Renal pelvis (tissue), 1 donor: ENCODE measurements at regions not wholly inside any gene's neighbourhood (a gene's known extent, or its start where the extent isn't known, plus 50 kb on each side); places are given as distances from the start of the nearest gene placed in this dataset.

ENCODE experiments used
- DNase-seq: peaks from one replicate; pipeline ENCODE4 v3.0.0-alpha.2; 2013

DNA sequence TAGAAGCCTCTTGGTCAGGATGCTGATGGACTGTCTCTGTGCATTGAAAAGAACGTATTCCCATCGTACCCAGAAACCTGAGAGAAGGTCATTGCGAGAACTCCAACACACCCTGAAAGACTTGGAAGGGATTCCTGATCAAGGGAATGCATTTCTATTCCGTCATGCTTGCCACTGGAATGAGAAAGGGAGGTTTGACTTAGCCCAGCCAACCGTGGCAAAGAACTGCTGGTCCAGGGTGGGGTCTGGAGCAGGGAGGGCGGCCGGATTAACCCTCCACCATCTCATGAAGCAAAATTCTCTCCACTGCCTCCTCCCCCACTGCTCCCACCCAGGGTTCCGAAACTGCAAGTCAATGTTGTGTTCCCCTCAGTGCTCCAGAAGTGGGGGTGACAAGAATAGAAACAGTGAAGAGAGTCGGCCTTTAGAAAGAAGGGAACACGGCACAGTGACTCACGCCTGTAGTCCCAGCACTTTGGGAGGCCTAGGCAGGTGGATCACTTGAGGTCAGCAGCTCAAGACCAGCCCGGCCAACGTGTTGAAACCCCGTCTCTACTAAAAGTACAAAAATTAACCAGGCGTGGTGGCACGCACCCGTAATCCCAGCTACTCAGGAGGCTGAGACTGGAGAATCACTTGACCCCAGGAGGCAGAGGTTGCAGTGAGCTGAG is 137.5 kb upstream of the MGMT start:
- no peak for DNase-seq

DNA sequence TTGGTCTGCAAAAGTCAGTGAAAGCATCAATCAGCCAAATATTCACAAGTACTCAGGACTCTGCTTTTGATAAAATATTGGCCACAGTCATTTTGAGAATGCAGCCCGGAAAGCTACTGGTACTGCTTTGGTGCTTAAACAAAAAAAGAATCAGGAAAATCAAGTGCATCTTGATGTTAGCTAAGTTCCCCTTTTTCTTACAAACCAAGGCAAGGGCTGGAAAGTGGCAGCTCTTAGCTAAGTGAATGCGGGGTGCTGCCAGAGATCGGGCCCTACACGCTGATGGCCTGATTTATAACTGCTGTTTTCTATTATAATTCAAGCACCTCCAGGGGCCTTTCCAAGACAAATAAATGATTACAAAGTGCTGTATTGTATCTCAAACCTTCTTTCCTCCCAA is 136.8 kb upstream of the MGMT start:
- DNase-seq: no peak

GRCh38 chr10:129331207-129331838 is 135.7 kb upstream of the MGMT start:
- DNase-seq: no peak

- no peak for DNase-seq
Observed at GRCh38 chr10:129331839-129332220, 135.2 kb upstream of the MGMT start.

- DNase-seq: no peak
Observed at GRCh38 chr10:129332476-129332875, 134.6 kb upstream of the MGMT start.

DNA sequence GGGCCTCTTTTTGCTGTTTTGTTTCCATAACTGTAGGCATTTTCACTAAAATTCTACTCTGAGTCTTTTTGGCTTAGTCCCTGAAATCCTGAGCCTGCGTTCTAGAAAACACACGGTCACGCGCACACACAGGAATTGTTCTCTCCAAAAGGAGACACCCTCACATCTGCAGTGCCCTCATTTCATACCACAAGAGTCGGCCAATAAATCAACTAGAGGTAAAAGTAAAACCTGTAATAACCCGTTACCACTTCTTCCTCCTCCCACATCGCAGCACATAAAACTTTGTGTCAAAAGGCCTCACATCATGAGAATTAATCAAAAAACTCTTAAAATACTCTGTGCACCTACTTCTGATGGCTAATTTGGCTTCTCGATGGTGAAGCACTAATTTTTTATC is 133.3 kb upstream of the MGMT start:
- DNase-seq: no peak

- DNase-seq: no peak
Observed at GRCh38 chr10:129334266-129334665, 132.8 kb upstream of the MGMT start.

- DNase-seq: no peak
Observed at GRCh38 chr10:129335396-129335795, 131.6 kb upstream of the MGMT start.

GRCh38 chr10:129335942-129336341 is 131.1 kb upstream of the MGMT start:
- DNase-seq: no peak

- DNase-seq: no peak
Observed at GRCh38 chr10:129339191-129339590, 127.8 kb upstream of the MGMT start.

DNA sequence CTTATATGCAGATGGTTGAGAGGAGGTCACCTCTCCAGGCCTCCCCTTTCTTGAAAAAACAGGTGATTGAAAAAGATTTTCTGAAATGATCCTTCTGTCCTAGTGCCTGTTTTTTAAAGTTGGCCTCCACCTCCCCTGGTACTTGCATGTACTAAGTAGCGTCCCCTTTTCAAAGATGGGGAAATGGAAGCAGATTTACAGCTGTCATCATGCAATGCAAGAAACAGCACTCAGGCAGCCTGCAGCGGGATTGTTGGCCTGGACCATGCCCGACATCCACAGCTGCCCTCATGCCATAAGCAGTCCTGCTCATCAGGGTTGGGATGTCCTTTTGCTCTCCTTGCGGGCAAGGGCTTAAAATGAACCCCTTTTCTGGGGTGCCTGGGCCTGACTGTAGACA is 127.2 kb upstream of the MGMT start:
- no peak for DNase-seq

DNA sequence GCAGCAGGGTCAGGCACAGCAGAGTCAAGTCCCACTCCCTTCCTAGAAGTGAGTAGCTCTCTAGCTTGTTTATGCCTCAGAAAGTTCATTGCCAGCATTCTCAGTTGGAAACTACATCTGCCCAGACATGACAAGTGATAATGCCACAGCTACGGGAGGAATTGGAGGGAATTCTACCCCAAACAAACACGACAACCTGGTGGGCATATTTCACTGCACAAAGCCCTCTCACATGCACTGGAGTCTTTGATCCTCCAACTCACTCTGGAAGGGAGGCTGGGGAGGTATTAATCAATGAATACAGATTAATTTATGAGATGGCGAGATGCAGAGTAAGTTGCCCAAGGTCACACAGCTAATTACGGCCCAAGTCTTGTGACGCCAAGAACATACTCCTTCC is 126.0 kb upstream of the MGMT start:
- peak; percentile 70 for DNase-seq

- no peak for DNase-seq
Observed at GRCh38 chr10:129342385-129342784, 124.7 kb upstream of the MGMT start.

DNA sequence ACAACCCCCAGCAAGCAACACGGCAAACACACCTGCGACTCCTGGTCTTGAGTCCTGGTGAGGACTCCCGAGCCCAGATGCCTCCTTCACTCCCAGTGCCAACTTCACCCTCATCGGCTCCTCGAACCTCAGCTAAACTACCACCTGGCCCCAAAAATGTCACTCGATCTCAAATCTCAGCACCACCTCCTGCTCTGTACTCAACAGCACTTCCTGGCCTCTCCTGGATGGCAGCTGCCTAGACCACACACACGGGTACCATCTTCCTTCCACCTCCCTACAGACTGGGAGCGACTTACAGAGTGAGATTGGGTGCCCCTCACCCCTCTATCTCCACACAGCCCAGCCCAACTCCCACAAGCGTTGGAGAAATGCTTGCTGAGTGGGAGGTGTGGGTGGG is 123.9 kb upstream of the MGMT start:
- DNase-seq: no peak

GRCh38 chr10:129344103-129344502 is 122.9 kb upstream of the MGMT start:
- no peak for DNase-seq

GRCh38 chr10:129344731-129345355 is 122.2 kb upstream of the MGMT start:
- DNase-seq: no peak

DNA sequence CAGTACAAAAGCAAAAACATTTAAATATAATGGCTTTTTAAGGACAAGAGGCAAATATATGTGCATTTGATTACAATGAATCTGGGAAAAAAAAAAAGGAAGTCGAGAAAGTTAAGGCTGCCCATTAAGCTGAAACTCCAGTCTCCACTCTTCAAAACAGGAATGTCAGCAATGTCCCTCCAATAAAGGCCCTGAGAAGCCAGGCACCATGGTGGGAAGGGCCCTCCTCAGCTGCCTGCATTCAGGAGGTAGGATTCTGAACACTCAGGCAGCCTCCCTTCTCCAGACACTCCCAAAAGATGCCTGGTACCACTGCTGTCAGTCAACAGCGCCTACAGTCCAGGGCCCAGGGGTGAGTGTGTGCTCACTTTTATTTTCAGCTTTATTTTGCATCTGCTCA is 121.3 kb upstream of the MGMT start:
- no peak for DNase-seq

GRCh38 chr10:129350690-129351089 is 116.4 kb upstream of the MGMT start:
- DNase-seq: no peak

DNA sequence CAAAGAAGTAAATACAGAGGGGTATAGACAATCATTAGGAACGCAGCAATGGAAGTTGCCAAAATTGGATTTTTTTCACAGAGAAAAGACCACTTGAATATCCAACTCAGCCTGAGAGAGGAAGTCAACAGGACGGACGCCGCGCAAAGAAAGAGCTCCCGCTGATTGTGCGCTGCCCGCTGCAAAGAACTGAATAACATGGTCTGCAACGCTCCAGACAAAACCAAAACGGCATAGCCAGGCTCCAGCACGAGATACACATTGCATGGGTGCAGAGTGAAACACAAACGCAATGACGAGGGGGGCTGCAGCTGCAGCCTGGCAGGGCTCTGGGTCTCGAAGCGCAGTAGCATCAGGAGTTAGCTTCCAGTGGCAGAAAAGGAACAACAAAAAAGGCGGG is 113.9 kb upstream of the MGMT start:
- DNase-seq: no peak

- DNase-seq: no peak
Observed at GRCh38 chr10:129360046-129360445, 107.0 kb upstream of the MGMT start.

- no peak for DNase-seq
Observed at GRCh38 chr10:129361676-129362376, 105.2 kb upstream of the MGMT start.

GRCh38 chr10:129364949-129365348 is 102.1 kb upstream of the MGMT start:
- no peak for DNase-seq

DNA sequence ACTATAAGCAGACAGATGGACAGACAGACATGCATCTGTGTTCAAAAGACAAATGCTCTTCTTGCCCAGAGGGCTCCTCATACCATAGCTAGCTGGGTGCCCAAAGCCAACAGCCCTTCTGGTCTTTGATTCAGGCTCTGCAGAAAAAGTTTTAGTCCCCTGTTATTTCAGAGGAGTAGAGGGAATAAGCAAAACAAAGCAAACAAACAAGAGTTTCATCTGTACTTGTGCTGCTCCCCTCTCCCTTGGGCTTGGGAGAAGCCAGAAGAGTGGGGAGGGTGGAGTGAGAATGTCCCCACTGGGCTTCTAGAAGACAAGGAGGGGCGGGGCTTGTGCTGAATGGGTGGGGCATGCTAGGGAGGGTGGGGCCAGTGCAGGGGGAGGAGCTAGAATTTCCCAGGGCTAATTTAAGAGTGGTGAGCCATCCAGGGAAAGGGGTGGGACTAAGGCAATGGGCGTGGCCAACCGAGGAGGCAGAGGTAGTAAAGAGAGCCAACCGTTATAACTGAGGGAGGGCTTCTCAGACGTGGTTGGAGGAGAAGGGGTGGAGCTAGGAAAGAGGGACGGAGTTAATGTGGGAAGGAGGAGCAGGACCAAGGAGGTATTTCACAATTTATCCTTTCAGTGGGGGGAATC is 101.2 kb upstream of the MGMT start:
- DNase-seq: no peak
